H1 (cell line): ENCODE measurements at regions not wholly inside any gene's neighbourhood (a gene's known extent, or its start where the extent isn't known, plus 50 kb on each side); places are given as distances from the start of the nearest gene placed in this dataset.

Experiments
- CTCF ChIA-PET: fragments of 300-600 bp; sonication (Branson Sonifier 250); formaldehyde crosslinking; loops from one replicate; lab custom pipeline; 2021; ENCODE audit not compliant: partially characterized antibody; lab: Charles Lee
- POLR2A ChIA-PET: fragments of 300-600 bp; sonication (Branson Sonifier 250); formaldehyde crosslinking; loops from one replicate; lab custom pipeline; 2021; ENCODE audit warnings: inconsistent platforms; ENCODE audit not compliant: partially characterized antibody; lab: Charles Lee
- DNase-seq, 2 experiments: peaks; one replicate each; pipeline versions ENCODE4 v3.0.0 to v3.0.0-alpha.2; 2010 to 2022; ENCODE audit warnings: low spot score in 2 of 2, low read depth in 1 of 2, mixed read lengths in 1 of 2
- FAIRE-seq: peaks from 2 replicates; lab custom pipeline; 2011; peaks lifted over from hg19 to GRCh38; lab: Jason Lieb, UNC
- H2AFZ ChIP-seq: 2 replicates; pipeline ENCODE4 v1.8.1; 2012; ENCODE audit warnings: low read length, inconsistent platforms
- H2AK5ac ChIP-seq: 2 replicates; pipeline ENCODE4 v1.6.1; 2013; ENCODE audit warnings: low read depth, low read length
- H2BK120ac ChIP-seq: replicated peaks from 2 replicates; pipeline ENCODE3; 2013; ENCODE audit warnings: low read depth, low read length, inconsistent platforms
- H2BK12ac ChIP-seq: 2 replicates; pipeline ENCODE4 v1.6.1; 2013; ENCODE audit warnings: low read depth, low read length
- H2BK15ac ChIP-seq: 2 replicates; pipeline ENCODE4 v1.6.1; 2013; ENCODE audit warnings: low read length
- H2BK20ac ChIP-seq: 2 replicates; pipeline ENCODE4 v1.6.1; 2013; ENCODE audit warnings: low read length
- H2BK5ac ChIP-seq: 2 replicates; pipeline ENCODE4 v1.6.1; 2013; ENCODE audit warnings: low read depth, low read length
- H3K14ac ChIP-seq: 2 replicates; pipeline ENCODE4 v1.6.1; 2013; ENCODE audit warnings: inconsistent platforms; ENCODE audit not compliant: insufficient read length
- H3K18ac ChIP-seq: 2 replicates; pipeline ENCODE4 v1.6.1; 2013; ENCODE audit warnings: low read length; ENCODE audit errors: extremely low read depth
- H3K23ac ChIP-seq: 2 replicates; pipeline ENCODE4 v1.6.1; 2013; ENCODE audit warnings: inconsistent platforms; ENCODE audit not compliant: insufficient read length
- H3K23me2 ChIP-seq: 2 replicates; pipeline ENCODE4 v1.6.1; 2013; ENCODE audit warnings: low read depth, low read length
- H3K27ac ChIP-seq: 2 replicates; pipeline ENCODE4 v1.6.1; 2011; ENCODE audit warnings: low read depth, low read length, inconsistent platforms
- H3K27me3 ChIP-seq, 4 experiments: replicated peaks in 1 of 4; 1 replicate in 1 of 4; 2 replicates in 3 of 4; pipeline versions ENCODE4 v1.6.1 to v1.8.1; 2011 to 2013; ENCODE audit warnings: low read length in 3 of 4, mild to moderate bottlenecking in 3 of 4, inconsistent platforms in 2 of 4, mixed read lengths in 2 of 4, moderate library complexity in 1 of 4; ENCODE audit not compliant: control insufficient read depth in 3 of 4, insufficient read depth in 3 of 4; ENCODE audit errors: extremely low read depth in 1 of 4
- H3K36me3 ChIP-seq, 4 experiments: 2 replicates each; pipeline versions ENCODE4 v1.6.1 to v1.8.1; 2011 to 2013; ENCODE audit warnings: mild to moderate bottlenecking in 4 of 4, low read length in 3 of 4, moderate library complexity in 2 of 4, control low read depth in 1 of 4, inconsistent platforms in 1 of 4; ENCODE audit not compliant: insufficient read depth in 4 of 4, control insufficient read depth in 2 of 4
- H3K4ac ChIP-seq: replicated peaks from 2 replicates; pipeline ENCODE3; 2013; ENCODE audit warnings: low read length, low read depth, mixed read lengths, inconsistent platforms; ENCODE audit not compliant: insufficient read length
- H3K4me1 ChIP-seq, 4 experiments: replicated peaks in 1 of 4; 1 replicate in 1 of 4; 2 replicates in 3 of 4; pipeline versions ENCODE4 v1.6.1 to v1.8.1; 2011 to 2013; ENCODE audit warnings: low read length in 3 of 4, inconsistent platforms in 2 of 4, mixed read lengths in 1 of 4; ENCODE audit not compliant: insufficient read depth in 4 of 4, control insufficient read depth in 3 of 4
- H3K4me2 ChIP-seq, 2 experiments: 2 replicates each; pipeline versions ENCODE4 v1.6.1 to v1.8.1; 2011 to 2013; ENCODE audit warnings: low read depth in 2 of 2, low read length in 2 of 2, control low read depth in 1 of 2, inconsistent platforms in 1 of 2, mild to moderate bottlenecking in 1 of 2; ENCODE audit not compliant: insufficient read depth in 1 of 2
- H3K4me3 ChIP-seq, 4 experiments: fragments of 200-600, 300-600 bp in 1 of 4; sonication (generic), shearing (Covaris generic), sonication (Bioruptor Twin) in 1 of 4; 2 replicates each; pipeline versions ENCODE4 v1.5.1 to v1.8.1; 2011 to 2016; ENCODE audit warnings: low read length in 4 of 4, low read depth in 3 of 4, control low read depth in 2 of 4, inconsistent platforms in 2 of 4, mild to moderate bottlenecking in 2 of 4, mixed read lengths in 1 of 4, moderate library complexity in 1 of 4; ENCODE audit not compliant: insufficient read depth in 2 of 4; ENCODE audit errors: extremely low read depth in 1 of 4
- H3K56ac ChIP-seq: replicated peaks from 2 replicates; pipeline ENCODE3; 2013; ENCODE audit warnings: low read depth, mild to moderate bottlenecking, mixed read lengths, low read length, inconsistent platforms; ENCODE audit not compliant: insufficient read length
- H3K79me1 ChIP-seq: 2 replicates; pipeline ENCODE4 v1.6.1; 2013; ENCODE audit warnings: low read depth, low read length, control low read depth
- H3K79me2 ChIP-seq, 2 experiments: 2 replicates each; pipeline versions ENCODE4 v1.6.1 to v1.8.1; 2012 to 2013; ENCODE audit warnings: low read length in 2 of 2, mild to moderate bottlenecking in 2 of 2, inconsistent platforms in 1 of 2; ENCODE audit not compliant: insufficient read depth in 2 of 2, control insufficient read depth in 1 of 2
- H3K9ac ChIP-seq, 4 experiments: replicated peaks in 1 of 4; 1 replicate in 1 of 4; 2 replicates in 3 of 4; pipeline versions ENCODE4 v1.6.1 to v1.8.1; 2011 to 2013; ENCODE audit warnings: low read depth in 3 of 4, low read length in 3 of 4, control low read depth in 2 of 4, mild to moderate bottlenecking in 2 of 4, moderate library complexity in 2 of 4, inconsistent platforms in 1 of 4; ENCODE audit errors: extremely low read depth in 1 of 4
- H3K9me3 ChIP-seq, 2 experiments: 2 replicates each; pipeline versions ENCODE4 v1.6.1 to v1.8.1; 2012 to 2013; ENCODE audit warnings: mild to moderate bottlenecking in 2 of 2, moderate library complexity in 2 of 2, control low read depth in 1 of 2, inconsistent platforms in 1 of 2, low read depth in 1 of 2, low read length in 1 of 2, mixed read lengths in 1 of 2; ENCODE audit not compliant: insufficient read depth in 2 of 2
- H4K20me1 ChIP-seq, 2 experiments: replicated peaks in 1 of 2; 2 replicates each; pipeline versions ENCODE3 to v1.8.1; 2011 to 2013; ENCODE audit warnings: inconsistent platforms in 2 of 2, low read length in 2 of 2, mild to moderate bottlenecking in 1 of 2; ENCODE audit not compliant: insufficient read depth in 2 of 2, control insufficient read depth in 1 of 2
- H4K5ac ChIP-seq: 2 replicates; pipeline ENCODE4 v1.6.1; 2013; ENCODE audit warnings: low read length, low read depth, mixed read lengths, inconsistent platforms; ENCODE audit not compliant: insufficient read length
- H4K8ac ChIP-seq: 2 replicates; pipeline ENCODE4 v1.8.0; 2013; ENCODE audit warnings: mild to moderate bottlenecking, moderate library complexity, low read length, inconsistent platforms; ENCODE audit not compliant: insufficient read depth; ENCODE audit errors: extremely low read depth
- H4K91ac ChIP-seq: replicated peaks from 2 replicates; pipeline ENCODE3; 2013; ENCODE audit warnings: low read length, mixed read lengths, inconsistent platforms; ENCODE audit not compliant: insufficient read length
- EP300 ChIP-seq, 2 experiments: IDR thresholded peaks; 1 replicate in 1 of 2; 2 replicates in 1 of 2; pipeline ENCODE4 v1.6.1; 2011 to 2012; ENCODE audit warnings: low read depth in 2 of 2, low read length in 2 of 2, mild to moderate bottlenecking in 2 of 2, borderline replicate concordance in 1 of 2, inconsistent platforms in 1 of 2, moderate library complexity in 1 of 2
- HDAC6 ChIP-seq: IDR thresholded peaks from one replicate; pipeline ENCODE4 v1.7.1; 2012; ENCODE audit warnings: low read depth, mild to moderate bottlenecking, inconsistent platforms, low read length, moderate library complexity
- JUND ChIP-seq: IDR thresholded peaks from 2 replicates; pipeline ENCODE4 v1.6.1; 2011; ENCODE audit warnings: mild to moderate bottlenecking, improper control_type of control experiment, low read length
- KDM4A ChIP-seq: IDR thresholded peaks from one replicate; pipeline ENCODE4 v1.7.1; 2012; ENCODE audit warnings: low read depth, mild to moderate bottlenecking, moderate library complexity, low read length, inconsistent platforms; ENCODE audit not compliant: severe bottlenecking
- POLR2AphosphoS5 ChIP-seq: IDR thresholded peaks from 2 replicates; pipeline ENCODE4 v1.6.1; 2011; ENCODE audit warnings: low read depth, low read length
- RAD21 ChIP-seq, 2 experiments: IDR thresholded peaks in 1 of 2; conservative IDR thresholded peaks in 1 of 2; 2 replicates each; pipeline ENCODE4 v1.6.1; 2011; ENCODE audit warnings: low read depth in 2 of 2, low read length in 2 of 2, improper control_type of control experiment in 1 of 2, inconsistent platforms in 1 of 2, mild to moderate bottlenecking in 1 of 2, moderate library complexity in 1 of 2
- RNF2 ChIP-seq: fragments of 200-900, 300-1000 bp; sonication (generic); IDR thresholded peaks from 2 replicates; pipeline ENCODE4 v1.7.1; 2016; ENCODE audit warnings: borderline replicate concordance, low read depth, mild to moderate bottlenecking, antibody characterized with exemption, low read length; ENCODE audit not compliant: poor library complexity, severe bottlenecking; ENCODE audit errors: missing control alignments
- RXRA ChIP-seq: IDR thresholded peaks from 2 replicates; pipeline ENCODE4 v1.6.1; 2011; ENCODE audit warnings: low read depth, mild to moderate bottlenecking, low read length, moderate library complexity; ENCODE audit not compliant: insufficient read depth
- WGBS, 2 experiments: shearing (Covaris generic) in 1 of 2; methylation state at CpG; one replicate each; pipeline versions ENCODE4 v1.1.6 to v1.1.7; 2013 to 2015; ENCODE audit warnings: low lambda C conversion rate in 2 of 2, mixed read lengths in 2 of 2, inconsistent platforms in 1 of 2, low coverage in 1 of 2, missing lambda C conversion rate in 1 of 2; ENCODE audit not compliant: insufficient replicate concordance in 2 of 2, insufficient coverage in 1 of 2, insufficient read length in 1 of 2; ENCODE audit errors: extremely low coverage in 1 of 2, missing lambda C conversion rate in 1 of 2; 5-methylcytosine and 5-hydroxymethylcytosine counted together
- TF ChIP-seq, protein P1 (sequence below): IDR thresholded peaks from 2 replicates; pipeline ENCODE4 v1.6.1; 2012; ENCODE audit warnings: inconsistent platforms
- TF ChIP-seq, protein P2 (sequence below): IDR thresholded peaks from 2 replicates; pipeline ENCODE4 v1.6.1; 2012; ENCODE audit warnings: low read length, inconsistent platforms

DNA sequence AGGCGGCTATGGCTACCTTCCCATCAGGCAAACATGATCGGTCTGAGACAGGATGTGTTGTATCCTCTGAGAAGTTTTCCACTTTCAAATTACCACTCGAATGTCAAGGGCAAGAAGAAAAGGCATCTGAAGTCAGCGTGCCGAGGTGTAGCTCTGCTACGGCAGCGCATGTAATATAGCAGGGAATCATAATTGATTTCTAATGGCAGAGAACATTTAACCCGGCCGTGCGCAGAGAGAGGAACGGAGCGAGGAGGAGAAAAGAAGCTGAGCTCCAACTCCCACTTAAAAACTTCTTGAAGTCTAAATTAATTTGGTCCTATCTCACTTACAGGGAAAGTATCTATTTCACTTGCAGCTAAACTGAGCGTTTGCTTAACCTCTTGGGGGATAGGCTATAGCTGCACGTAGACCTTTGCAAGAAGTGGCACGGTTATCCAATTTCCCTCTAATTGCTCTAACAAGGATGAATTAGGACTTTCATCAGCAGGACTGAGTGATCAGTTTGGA lies 137.3 kb upstream of the KIRREL3 start:
- Histone ChIP-seq H2BK15ac (no peak overlapping the region), H3K56ac (no peak overlapping the region), H2BK120ac (no peak overlapping the region), H3K23ac (no peak overlapping the region), H3K79me1 (no peaks in the 10 kb centered on the region), H4K8ac (no peak overlapping the region), H3K18ac (no peak overlapping the region), H3K27ac (no peak overlapping the region), H4K5ac (no peak overlapping the region), H3K14ac (no peak overlapping the region), H2BK20ac (no peak overlapping the region), H3K4me3 (no peak overlapping the region), H2AK5ac (no peak overlapping the region), H3K36me3 (no peaks in the 10 kb centered on the region), H2AFZ (no peak overlapping the region), H3K4ac (no peak overlapping the region), H3K4me2 (no peak overlapping the region), H3K9ac (no peak overlapping the region), H4K20me1 (no peaks in the 10 kb centered on the region), H2BK12ac (no peak overlapping the region), H3K23me2 (no peaks in the 10 kb centered on the region), H3K4me1 (no peaks in the 10 kb centered on the region), H2BK5ac (no peak overlapping the region), H4K91ac (no peak overlapping the region), H3K9me3 (no peaks in the 10 kb centered on the region), H3K27me3 (no peaks in the 10 kb centered on the region), H3K79me2 (no peaks in the 10 kb centered on the region)
- POLR2A ChIA-PET = no interaction called here
- WGBS, 2 experiments = 92% methylated on average over 15 of the region's 15 CpGs; no CpG with 5 or more reads in 1 of the 2 experiments
- no peak for DNase-seq
- FAIRE-seq = no peak
- CTCF ChIA-PET = interaction anchor here (0.6 to 1.4 kb wide), 6 partner anchors 9 to 314 kb away, joined by 3 to 4 read pairs (median 4); no protein-coding TSS in a partner anchor
- no peak for TF ChIP-seq RXRA
- TF ChIP-seq, protein P1, sequence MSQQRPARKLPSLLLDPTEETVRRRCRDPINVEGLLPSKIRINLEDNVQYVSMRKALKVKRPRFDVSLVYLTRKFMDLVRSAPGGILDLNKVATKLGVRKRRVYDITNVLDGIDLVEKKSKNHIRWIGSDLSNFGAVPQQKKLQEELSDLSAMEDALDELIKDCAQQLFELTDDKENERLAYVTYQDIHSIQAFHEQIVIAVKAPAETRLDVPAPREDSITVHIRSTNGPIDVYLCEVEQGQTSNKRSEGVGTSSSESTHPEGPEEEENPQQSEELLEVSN = no peak
- no peak for TF ChIP-seq RNF2
- no peak for TF ChIP-seq POLR2AphosphoS5
- TF ChIP-seq JUND = no peak
- TF ChIP-seq KDM4A = no peak
- no peak for TF ChIP-seq HDAC6
- TF ChIP-seq EP300 (IDR thresholded peaks at IDR 0.05; ENCODE audit: borderline replicate concordance in 1 of 2, low read depth in 2 of 2, low read length in 2 of 2) = no peak
- TF ChIP-seq, protein P2, sequence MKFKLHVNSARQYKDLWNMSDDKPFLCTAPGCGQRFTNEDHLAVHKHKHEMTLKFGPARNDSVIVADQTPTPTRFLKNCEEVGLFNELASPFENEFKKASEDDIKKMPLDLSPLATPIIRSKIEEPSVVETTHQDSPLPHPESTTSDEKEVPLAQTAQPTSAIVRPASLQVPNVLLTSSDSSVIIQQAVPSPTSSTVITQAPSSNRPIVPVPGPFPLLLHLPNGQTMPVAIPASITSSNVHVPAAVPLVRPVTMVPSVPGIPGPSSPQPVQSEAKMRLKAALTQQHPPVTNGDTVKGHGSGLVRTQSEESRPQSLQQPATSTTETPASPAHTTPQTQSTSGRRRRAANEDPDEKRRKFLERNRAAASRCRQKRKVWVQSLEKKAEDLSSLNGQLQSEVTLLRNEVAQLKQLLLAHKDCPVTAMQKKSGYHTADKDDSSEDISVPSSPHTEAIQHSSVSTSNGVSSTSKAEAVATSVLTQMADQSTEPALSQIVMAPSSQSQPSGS = no peak
- no peak for TF ChIP-seq RAD21 (IDR thresholded peaks at IDR 0.05 in 1 of 2, conservative IDR thresholded peaks at IDR 0.05 in 1 of 2; ENCODE audit: low read depth in 2 of 2, low read length in 2 of 2)
